ENCODE measurements at regions not wholly inside any gene's neighbourhood (a gene's known extent, or its start where the extent isn't known, plus 50 kb on each side); places are given as distances from the start of the nearest gene placed in this dataset.

DNA sequence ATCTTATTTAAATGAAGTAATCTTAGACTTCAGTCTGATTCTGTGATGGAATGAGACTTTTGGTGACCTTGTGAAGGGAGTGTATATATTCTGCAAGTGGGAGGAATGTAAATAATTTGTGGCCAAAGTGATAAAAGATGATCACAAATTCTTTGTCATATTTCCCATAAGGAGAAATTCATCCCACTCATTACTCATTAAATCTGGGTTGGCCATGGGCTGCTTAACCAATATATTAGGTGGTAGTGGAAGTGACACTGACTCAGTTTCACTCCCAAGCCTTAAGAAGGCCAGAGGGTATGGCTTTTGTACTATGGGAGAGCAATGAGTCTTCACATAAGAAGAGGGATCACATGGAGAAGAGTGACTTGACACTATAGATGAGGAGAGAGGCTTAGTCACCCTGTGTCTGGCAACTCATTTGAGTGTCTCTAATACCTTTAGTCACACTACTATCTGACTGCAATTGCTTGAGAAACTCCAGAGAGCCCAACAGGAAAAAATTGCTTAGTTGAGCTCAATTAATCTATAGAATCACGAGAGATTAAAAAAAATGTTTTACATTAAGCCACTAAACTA, 408.2 kb upstream of the PITX2 start:
- DNase-seq (no peak), ATAC-seq (ENCODE audit: low read depth) (no peak)
- Mint-ChIP-seq H3K4me3 (no peak overlapping the region), H3K9me3 (peaks cover 2% of the 10 kb centered on the region), H3K27ac (no peak overlapping the region), H3K36me3 (no peaks in the 10 kb centered on the region), H3K27me3 (no peaks in the 10 kb centered on the region), H3K4me1 (no peaks in the 10 kb centered on the region)
- POLR2A ChIA-PET, result no interaction called here

GRCh38 chr4:111031596-111031995, 408.7 kb upstream of the PITX2 start:
- POLR2A ChIA-PET, result no interaction called here
- H3K27ac Mint-ChIP-seq, result no peak overlapping the region
- DNase-seq (no peak), ATAC-seq (ENCODE audit: low read depth) (no peak)
- H3K4me3 Mint-ChIP-seq, result no peak overlapping the region
- H3K36me3 Mint-ChIP-seq, result no peaks in the 10 kb centered on the region
- H3K4me1 Mint-ChIP-seq, result no peaks in the 10 kb centered on the region
- no peaks in the 10 kb centered on the region for H3K27me3 Mint-ChIP-seq
- peaks cover 2% of the 10 kb centered on the region for H3K9me3 Mint-ChIP-seq

DNA sequence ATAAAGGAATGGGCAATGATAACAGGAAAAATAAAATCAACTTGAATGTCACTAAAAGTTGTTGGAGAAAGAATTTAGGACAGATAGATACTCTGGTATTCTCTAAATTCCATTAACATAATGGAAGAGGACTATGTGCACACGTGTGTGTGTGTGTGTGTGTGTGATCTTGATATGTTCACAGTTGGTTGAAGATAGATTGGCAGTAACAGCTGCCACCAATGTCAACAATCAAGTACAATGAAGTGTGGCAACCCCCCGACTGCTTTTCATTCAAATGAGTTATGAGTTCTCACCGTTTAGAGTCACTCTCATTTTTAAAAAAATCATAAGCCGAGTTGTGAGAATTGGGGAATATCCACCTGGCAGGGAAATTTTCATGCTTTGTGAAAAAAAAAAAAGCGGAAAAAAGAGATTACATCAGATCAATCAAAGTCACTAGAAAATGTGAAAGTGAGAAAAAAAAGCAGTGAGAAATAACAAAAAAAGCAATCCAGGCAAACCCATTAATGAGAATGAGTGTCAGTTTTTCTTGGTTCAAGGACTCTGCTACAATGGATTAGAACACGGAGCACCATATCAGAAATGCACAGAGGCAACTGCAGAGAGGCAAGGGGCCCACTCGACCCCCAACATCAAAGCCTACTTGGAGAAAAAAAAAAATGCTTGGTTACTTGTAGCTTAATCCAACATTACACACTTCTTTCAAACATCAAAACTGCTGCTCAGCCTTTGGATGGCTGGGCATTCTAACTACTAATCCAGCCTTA, 414.9 kb upstream of the PITX2 start:
- DNase-seq (no peak), ATAC-seq (ENCODE audit: low read depth) (no peak)
- POLR2A ChIA-PET, result no interaction called here
- Mint-ChIP-seq H3K27ac (no peak overlapping the region), H3K9me3 (no peaks in the 10 kb centered on the region), H3K4me3 (no peak overlapping the region), H3K36me3 (no peaks in the 10 kb centered on the region), H3K4me1 (no peaks in the 10 kb centered on the region), H3K27me3 (no peaks in the 10 kb centered on the region)

GRCh38 chr4:111040904-111041303, 418.0 kb upstream of the PITX2 start:
- Mint-ChIP-seq H3K4me1 (no peaks in the 10 kb centered on the region), H3K4me3 (no peak overlapping the region), H3K36me3 (no peaks in the 10 kb centered on the region), H3K27ac (no peak overlapping the region), H3K9me3 (no peaks in the 10 kb centered on the region), H3K27me3 (no peaks in the 10 kb centered on the region)
- ATAC-seq (ENCODE audit: low read depth) (no peak), DNase-seq (no peak)
- POLR2A ChIA-PET, result no interaction called here

DNA sequence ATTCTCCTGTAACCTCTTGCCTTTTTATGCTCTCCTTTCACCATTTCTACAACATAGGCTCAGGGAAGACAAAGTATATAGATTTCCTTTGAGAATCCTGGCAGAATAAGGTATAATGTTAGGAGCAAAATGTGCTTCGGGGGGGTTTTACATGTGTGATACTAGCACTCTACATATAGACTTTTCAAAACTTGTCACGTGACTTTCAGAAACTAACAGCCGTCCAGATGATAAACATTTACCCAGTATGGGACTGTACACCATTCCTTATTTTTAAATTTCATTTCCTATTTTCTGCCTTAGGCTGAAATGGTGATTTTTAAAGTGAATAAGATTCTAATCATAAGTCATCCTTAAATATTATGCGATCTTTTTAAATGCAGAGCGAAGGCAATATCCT, 420.4 kb upstream of the PITX2 start:
- Mint-ChIP-seq H3K36me3 (no peaks in the 10 kb centered on the region), H3K4me1 (no peaks in the 10 kb centered on the region), H3K27ac (no peak overlapping the region), H3K9me3 (no peaks in the 10 kb centered on the region), H3K27me3 (no peaks in the 10 kb centered on the region), H3K4me3 (no peak overlapping the region)
- no peak for DNase-seq
- POLR2A ChIA-PET, result no interaction called here
- no peak for ATAC-seq (ENCODE audit: low read depth)

GRCh38 chr4:111045992-111046391, 423.1 kb upstream of the PITX2 start:
- DNase-seq, result no peak
- Mint-ChIP-seq H3K4me3 (no peak overlapping the region), H3K27ac (no peak overlapping the region), H3K36me3 (no peaks in the 10 kb centered on the region), H3K27me3 (no peaks in the 10 kb centered on the region), H3K9me3 (peaks cover 5% of the 10 kb centered on the region), H3K4me1 (no peaks in the 10 kb centered on the region)
- ATAC-seq (ENCODE audit: low read depth), result no peak
- POLR2A ChIA-PET, result no interaction called here

DNA sequence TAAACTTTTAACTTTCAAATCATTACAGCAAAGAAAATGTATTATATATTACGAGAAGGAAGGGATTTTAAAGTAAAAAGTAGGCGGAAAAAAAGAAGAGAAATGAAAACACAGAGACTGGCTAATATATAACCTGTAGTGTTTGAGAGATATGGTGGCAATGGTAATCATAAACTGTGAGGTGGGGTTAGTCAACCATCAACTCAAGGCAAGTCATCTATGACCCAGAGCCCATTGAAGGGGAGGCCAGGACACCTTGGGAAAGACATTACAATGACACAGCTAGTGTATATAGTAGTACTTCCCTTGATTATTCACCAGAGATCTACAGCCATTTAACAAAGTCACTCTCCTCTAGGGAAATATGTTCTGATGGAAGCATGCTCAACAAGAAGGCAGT, 423.9 kb upstream of the PITX2 start:
- H3K27me3 Mint-ChIP-seq, result no peaks in the 10 kb centered on the region
- H3K4me1 Mint-ChIP-seq, result no peaks in the 10 kb centered on the region
- POLR2A ChIA-PET, result no interaction called here
- no peak for DNase-seq
- no peak overlapping the region for H3K4me3 Mint-ChIP-seq
- H3K36me3 Mint-ChIP-seq, result no peaks in the 10 kb centered on the region
- no peak for ATAC-seq (ENCODE audit: low read depth)
- peaks cover 8% of the 10 kb centered on the region for H3K9me3 Mint-ChIP-seq
- no peak overlapping the region for H3K27ac Mint-ChIP-seq

DNA sequence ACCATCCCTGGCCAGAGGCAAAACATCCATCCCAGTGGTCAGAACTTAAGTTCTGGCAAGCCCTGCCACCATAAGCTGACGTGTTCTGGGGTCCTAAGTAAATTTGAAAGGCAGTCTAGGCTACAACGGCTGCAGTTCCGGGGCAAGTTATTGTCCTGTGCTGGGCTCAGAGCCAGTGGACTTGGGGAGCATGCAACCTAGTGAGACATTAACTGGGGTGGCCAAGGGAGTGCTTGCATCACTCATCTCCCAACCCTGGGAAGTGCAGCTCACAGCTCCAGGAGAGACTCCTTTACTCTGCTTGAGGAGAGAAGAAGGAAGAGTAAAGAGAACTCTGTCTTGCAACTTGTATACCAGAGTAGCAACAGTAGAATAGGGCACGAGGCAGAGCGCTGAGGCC, 425.4 kb upstream of the PITX2 start:
- POLR2A ChIA-PET, result no interaction called here
- H3K27me3 Mint-ChIP-seq, result no peaks in the 10 kb centered on the region

DNA sequence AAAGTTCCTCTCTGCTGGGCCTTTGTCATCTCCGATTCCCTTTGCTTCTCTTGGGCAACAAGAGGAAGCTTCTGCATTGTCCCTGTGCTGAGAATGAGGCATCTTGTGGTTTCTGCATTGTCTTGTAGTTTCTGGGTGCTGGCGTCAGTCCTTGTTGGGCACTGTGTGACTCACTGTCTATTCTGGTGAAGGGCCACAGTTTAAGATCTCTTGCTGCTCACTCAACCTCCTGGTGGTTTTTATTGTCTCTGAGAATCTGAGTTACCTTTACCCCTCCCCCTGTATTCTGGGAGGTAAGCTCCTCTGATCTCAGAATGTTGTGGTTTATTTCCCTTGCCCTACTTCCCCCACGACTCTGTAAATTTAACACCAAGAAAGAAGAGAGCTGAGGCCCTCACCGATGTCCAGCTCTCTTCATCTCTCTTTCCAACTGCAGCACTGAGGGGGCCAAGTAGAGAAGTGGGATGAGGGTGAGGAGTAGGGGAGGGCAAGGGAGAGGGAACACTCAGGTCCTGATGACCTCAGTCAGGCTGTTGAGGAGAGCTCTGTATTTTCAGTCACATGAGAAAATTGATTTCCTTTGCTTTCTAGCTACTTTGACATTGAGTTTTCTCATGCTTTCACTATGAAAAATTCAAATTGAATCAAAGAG, 441.6 kb upstream of the PITX2 start:
- ATAC-seq (ENCODE audit: low read depth) (no peak), DNase-seq (no peak)
- POLR2A ChIA-PET, result no interaction called here
- Mint-ChIP-seq H3K4me3 (no peak overlapping the region), H3K4me1 (no peaks in the 10 kb centered on the region), H3K36me3 (no peaks in the 10 kb centered on the region), H3K27me3 (no peaks in the 10 kb centered on the region), H3K27ac (no peak overlapping the region), H3K9me3 (no peaks in the 10 kb centered on the region)

More for the DNA sequence above, 425.4 kb upstream of the PITX2 start:
- no peak for DNase-seq
- no peak for ATAC-seq (ENCODE audit: low read depth)
- no peaks in the 10 kb centered on the region for H3K4me1 Mint-ChIP-seq
- no peak overlapping the region for H3K4me3 Mint-ChIP-seq
- H3K36me3 Mint-ChIP-seq, result no peaks in the 10 kb centered on the region
- H3K9me3 Mint-ChIP-seq, result peaks cover 8% of the 10 kb centered on the region
- no peak overlapping the region for H3K27ac Mint-ChIP-seq

GRCh38 chr4:111066001-111066400, 443.1 kb upstream of the PITX2 start:
- Mint-ChIP-seq H3K36me3 (no peaks in the 10 kb centered on the region), H3K9me3 (no peaks in the 10 kb centered on the region), H3K4me3 (no peak overlapping the region), H3K4me1 (no peaks in the 10 kb centered on the region), H3K27me3 (no peaks in the 10 kb centered on the region), H3K27ac (no peak overlapping the region)
- DNase-seq (no peak), ATAC-seq (ENCODE audit: low read depth) (no peak)
- POLR2A ChIA-PET, result no interaction called here

DNA sequence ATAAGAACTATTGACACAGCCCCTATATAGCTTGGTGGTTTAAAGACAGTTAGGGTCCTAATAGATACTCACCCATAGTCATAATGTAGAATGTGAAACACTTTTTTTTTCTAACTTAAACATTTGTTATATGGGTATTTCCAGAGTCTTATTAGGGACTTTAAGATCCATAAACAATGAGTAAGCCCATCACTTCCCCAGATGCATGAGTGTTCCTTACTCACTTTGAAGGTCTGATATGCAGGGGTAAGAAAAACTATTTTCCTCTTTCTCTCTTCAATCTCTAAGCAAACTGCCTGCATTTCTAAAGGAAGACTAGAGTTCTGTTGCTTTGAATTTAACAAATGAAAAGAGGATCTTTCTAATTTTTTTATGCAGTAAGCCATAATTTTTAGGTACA, 443.6 kb upstream of the PITX2 start:
- no peak for DNase-seq
- Mint-ChIP-seq H3K4me3 (no peak overlapping the region), H3K9me3 (no peaks in the 10 kb centered on the region), H3K27me3 (no peaks in the 10 kb centered on the region), H3K4me1 (no peaks in the 10 kb centered on the region), H3K27ac (no peak overlapping the region), H3K36me3 (no peaks in the 10 kb centered on the region)
- ATAC-seq (ENCODE audit: low read depth), result no peak
- POLR2A ChIA-PET, result no interaction called here

DNA sequence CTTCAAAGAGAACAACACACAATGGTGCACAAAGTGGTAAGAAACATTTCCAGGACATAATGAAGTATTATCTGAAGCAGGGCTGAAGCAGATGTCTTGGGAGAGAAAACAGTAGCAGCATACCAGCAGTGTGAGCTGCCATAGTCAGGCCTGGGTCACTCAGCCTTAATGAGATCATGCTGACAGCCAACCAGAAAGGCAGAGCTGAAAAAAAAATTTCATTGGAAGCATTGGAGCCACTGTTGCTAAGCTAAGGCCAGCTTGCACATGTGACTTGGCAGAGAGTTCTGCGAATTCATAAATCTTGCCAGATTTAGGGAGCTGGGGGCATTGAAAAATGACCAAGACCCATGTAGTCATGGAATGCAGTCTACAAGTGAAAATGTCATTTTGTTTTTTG, 444.0 kb upstream of the PITX2 start:
- no peak for ATAC-seq (ENCODE audit: low read depth)
- no peaks in the 10 kb centered on the region for H3K9me3 Mint-ChIP-seq
- no peak for DNase-seq
- POLR2A ChIA-PET, result no interaction called here
- no peaks in the 10 kb centered on the region for H3K4me1 Mint-ChIP-seq
- no peak overlapping the region for H3K4me3 Mint-ChIP-seq
- H3K27me3 Mint-ChIP-seq, result no peaks in the 10 kb centered on the region
- H3K27ac Mint-ChIP-seq, result no peak overlapping the region
- H3K36me3 Mint-ChIP-seq, result no peaks in the 10 kb centered on the region

DNA sequence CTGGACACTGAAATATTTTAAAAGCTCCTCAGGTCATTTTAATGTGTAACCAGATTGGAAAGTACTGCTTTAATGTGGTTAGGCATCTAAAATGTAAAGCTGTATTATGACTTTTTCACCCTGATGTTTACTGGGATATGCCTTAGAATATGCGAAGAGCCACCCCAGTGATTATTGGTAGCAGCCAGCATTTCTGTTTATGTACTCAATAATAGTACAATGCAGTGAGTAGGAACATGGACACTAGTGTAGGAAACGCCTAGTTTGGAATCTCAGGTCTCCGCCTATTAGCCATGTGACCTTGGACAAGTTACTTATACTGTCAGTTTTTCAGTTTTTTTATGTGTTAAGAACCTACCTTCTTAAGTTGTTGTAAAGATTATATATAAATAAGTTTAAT, 446.0 kb upstream of the PITX2 start:
- Mint-ChIP-seq H3K27me3 (no peaks in the 10 kb centered on the region), H3K4me3 (no peak overlapping the region), H3K4me1 (no peaks in the 10 kb centered on the region), H3K27ac (no peak overlapping the region), H3K36me3 (no peaks in the 10 kb centered on the region), H3K9me3 (no peaks in the 10 kb centered on the region)
- POLR2A ChIA-PET, result no interaction called here
- DNase-seq (no peak), ATAC-seq (ENCODE audit: low read depth) (no peak)

GRCh38 chr4:111070390-111070789, 447.5 kb upstream of the PITX2 start:
- Mint-ChIP-seq H3K9me3 (no peaks in the 10 kb centered on the region), H3K27me3 (no peaks in the 10 kb centered on the region), H3K4me1 (no peaks in the 10 kb centered on the region), H3K27ac (no peak overlapping the region), H3K36me3 (no peaks in the 10 kb centered on the region), H3K4me3 (no peak overlapping the region)
- POLR2A ChIA-PET, result no interaction called here
- no peak for DNase-seq
- no peak for ATAC-seq (ENCODE audit: low read depth)
